GM23338 (cell line): ENCODE measurements at regions not wholly inside any gene's neighbourhood (a gene's known extent, or its start where the extent isn't known, plus 50 kb on each side); places are given as distances from the start of the nearest gene placed in this dataset.

Source experiments
- ATAC-seq: fragments of 200-7000 bp; cut with Tn5 transposase; 3 replicates; pipeline ENCODE4 v1.9.1; 2020
- DNase-seq: peaks from one replicate; pipeline ENCODE4 v3.0.0-alpha.2; 2015; ENCODE audit warnings: low spot score
- H2AFZ ChIP-seq: fragments of 200-600 bp; sonication (generic); 2 replicates; pipeline ENCODE4 v1.8.0; 2016; ENCODE audit warnings: antibody characterized with exemption, mild to moderate bottlenecking, moderate library complexity
- H3F3A ChIP-seq: fragments of 200-600 bp; sonication (generic); replicated peaks from 2 replicates; pipeline ENCODE4 v1.8.0; 2017; ENCODE audit warnings: antibody characterized with exemption, mixed run types, low read depth
- H3K27ac ChIP-seq: fragments of 200-600 bp; sonication (generic); 2 replicates; pipeline ENCODE4 v1.6.1; 2016; ENCODE audit warnings: low read depth
- H3K27me3 ChIP-seq: fragments of 200-600 bp; sonication (generic); 2 replicates; pipeline ENCODE4 v1.8.0; 2016; ENCODE audit warnings: mild to moderate bottlenecking, mixed run types, moderate library complexity; ENCODE audit not compliant: insufficient read depth
- H3K36me3 ChIP-seq: fragments of 200-600 bp; sonication (generic); 2 replicates; pipeline ENCODE4 v1.8.0; 2016; ENCODE audit warnings: mild to moderate bottlenecking; ENCODE audit not compliant: insufficient read depth
- H3K4me1 ChIP-seq: fragments of 200-600 bp; sonication (generic); 2 replicates; pipeline ENCODE4 v1.8.0; 2016; ENCODE audit warnings: mild to moderate bottlenecking, moderate library complexity; ENCODE audit not compliant: insufficient read depth
- H3K4me2 ChIP-seq: fragments of 200-600 bp; sonication (generic); 2 replicates; pipeline ENCODE4 v1.7.1; 2017; ENCODE audit warnings: mixed run types
- H3K4me3 ChIP-seq: fragments of 200-600 bp; sonication (generic); 2 replicates; pipeline ENCODE4 v1.6.1; 2016; ENCODE audit warnings: mixed run types
- H3K79me2 ChIP-seq: fragments of 200-600 bp; sonication (generic); replicated peaks from 2 replicates; pipeline ENCODE4 v1.8.0; 2017; ENCODE audit warnings: mild to moderate bottlenecking; ENCODE audit not compliant: insufficient read depth
- H3K9me2 ChIP-seq: fragments of 200-600 bp; sonication (generic); 2 replicates; pipeline ENCODE4 v1.8.0; 2017; ENCODE audit not compliant: insufficient read depth
- H4K20me1 ChIP-seq: fragments of 200-600 bp; sonication (generic); replicated peaks from 2 replicates; pipeline ENCODE4 v1.8.0; 2017; ENCODE audit warnings: mild to moderate bottlenecking; ENCODE audit not compliant: insufficient read depth
- H3K27ac Mint-ChIP-seq: 2 replicates; pipeline ENCODE4 v1.8.0; 2020; ENCODE audit warnings: inconsistent platforms, mild to moderate bottlenecking, moderate library complexity, mixed read lengths
- H3K27me3 Mint-ChIP-seq: 3 replicates; pipeline ENCODE4 v1.8.0; 2022; ENCODE audit warnings: low read depth, mild to moderate bottlenecking, moderate library complexity, mixed read lengths, inconsistent platforms; ENCODE audit not compliant: insufficient read depth, poor library complexity
- H3K36me3 Mint-ChIP-seq: 3 replicates; pipeline ENCODE4 v1.8.0; 2021; ENCODE audit warnings: low read depth, mild to moderate bottlenecking, inconsistent platforms, moderate library complexity, mixed read lengths
- H3K4me1 Mint-ChIP-seq: 3 replicates; pipeline ENCODE4 v1.8.0; 2020; ENCODE audit warnings: mild to moderate bottlenecking, inconsistent platforms, mixed read lengths
- H3K4me3 Mint-ChIP-seq: 3 replicates; pipeline ENCODE4 v1.8.0; 2021; ENCODE audit warnings: moderate library complexity, mild to moderate bottlenecking, inconsistent platforms, mixed read lengths
- H3K9me3 Mint-ChIP-seq: 3 replicates; pipeline ENCODE4 v1.8.0; 2020; ENCODE audit warnings: moderate library complexity, mild to moderate bottlenecking, inconsistent platforms, mixed read lengths
- CREB1 ChIP-seq: fragments of 250-450 bp; sonication (Bioruptor Pico); IDR thresholded peaks from 2 replicates; pipeline ENCODE4 v1.5.0; 2020; ENCODE audit warnings: low read depth, mild to moderate bottlenecking, moderate library complexity
- CTCF ChIP-seq, 2 experiments: fragments of 200-600 bp in 1 of 2; sonication (generic) in 1 of 2; conservative IDR thresholded peaks; 2 replicates each; pipeline versions ENCODE4 v1.5.1 to v1.6.1; 2016 to 2017; ENCODE audit warnings: antibody characterized with exemption in 2 of 2, low read depth in 2 of 2, mild to moderate bottlenecking in 2 of 2, moderate library complexity in 1 of 2
- ETS1 ChIP-seq: IDR thresholded peaks from 2 replicates; pipeline ENCODE4 v1.6.1; 2016; ENCODE audit warnings: antibody characterized with exemption
- EZH2 ChIP-seq: fragments of 200-600 bp; sonication (generic); IDR thresholded peaks from one replicate; pipeline ENCODE4 v1.8.0; 2017; ENCODE audit warnings: antibody characterized with exemption, mild to moderate bottlenecking, low read depth; ENCODE audit not compliant: unreplicated experiment
- EZH2phosphoT487 ChIP-seq: fragments of 200-600 bp; sonication (generic); IDR thresholded peaks from one replicate; pipeline ENCODE4 v1.8.1; 2018; ENCODE audit warnings: antibody characterized with exemption; ENCODE audit not compliant: unreplicated experiment
- JUNB ChIP-seq: IDR thresholded peaks from one replicate; pipeline ENCODE4 v1.6.1; 2016; ENCODE audit warnings: antibody characterized with exemption; ENCODE audit not compliant: unreplicated experiment
- NANOG ChIP-seq: IDR thresholded peaks from 2 replicates; pipeline ENCODE4 v1.6.1; 2016; ENCODE audit warnings: antibody characterized with exemption, borderline replicate concordance
- POLR2AphosphoS5 ChIP-seq: IDR thresholded peaks from 2 replicates; pipeline ENCODE4 v1.6.1; 2016; ENCODE audit warnings: antibody characterized with exemption, low read depth
- REST ChIP-seq: IDR thresholded peaks from one replicate; pipeline ENCODE4 v1.6.1; 2018; ENCODE audit warnings: antibody characterized with exemption; ENCODE audit not compliant: unreplicated experiment
- STAT1 ChIP-seq: IDR thresholded peaks from one replicate; pipeline ENCODE4 v1.6.1; 2016; ENCODE audit warnings: antibody characterized with exemption; ENCODE audit not compliant: unreplicated experiment
- ZNF114 ChIP-seq: fragments of 250-450 bp; sonication (Bioruptor Pico); IDR thresholded peaks from 2 replicates; pipeline ENCODE4 v1.5.0; 2020; ENCODE audit warnings: mild to moderate bottlenecking, moderate library complexity
- ZNF331 ChIP-seq: fragments of 250-450 bp; sonication (Bioruptor Pico); IDR thresholded peaks from 2 replicates; pipeline ENCODE4 v1.5.0; 2020; ENCODE audit warnings: low read depth, mild to moderate bottlenecking, moderate library complexity
- ZNF462 ChIP-seq: fragments of 250-450 bp; sonication (Bioruptor Pico); IDR thresholded peaks from 2 replicates; pipeline ENCODE4 v1.5.0; 2020; ENCODE audit warnings: mild to moderate bottlenecking, moderate library complexity

- H3K79me2 ChIP-seq, result no peaks in the 10 kb centered on the region
- no peaks in the 10 kb centered on the region for H3K4me1 ChIP-seq
- H3K4me3 Mint-ChIP-seq, result no peak overlapping the region
- no peaks in the 10 kb centered on the region for H3K36me3 ChIP-seq
- TF ChIP-seq JUNB (no peak), NANOG (no peak), CREB1 (no peak), ZNF462 (CRISPR knock-in tag) (no peak), STAT1 (no peak), REST (no peak), ETS1 (no peak), ZNF331 (CRISPR knock-in tag) (no peak), ZNF114 (CRISPR knock-in tag) (no peak), POLR2AphosphoS5 (no peak), CTCF (conservative IDR thresholded peaks at IDR 0.05; ENCODE audit: low read depth in 2 of 2) (no peak), EZH2 (no peak), EZH2phosphoT487 (no peak)
- H3K27ac ChIP-seq, result no peak overlapping the region
- peaks cover 6% of the 10 kb centered on the region; the same call in 2 of the 3 replicates for H3K4me1 Mint-ChIP-seq
- H3K27me3 ChIP-seq, result no peaks in the 10 kb centered on the region
- peak overlapping the region; percentile 72 for H2AFZ ChIP-seq
- no peaks in the 10 kb centered on the region for H3F3A ChIP-seq
- H3K9me2 ChIP-seq, result no peaks in the 10 kb centered on the region
- H3K4me2 ChIP-seq, result no peak overlapping the region
- no peaks in the 10 kb centered on the region for H4K20me1 ChIP-seq
- DNase-seq (no peak), ATAC-seq (no peak)
- H3K4me3 ChIP-seq, result no peak overlapping the region
- H3K9me3 Mint-ChIP-seq, result no peaks in the 10 kb centered on the region; the same call in 2 of the 3 replicates
- no peaks in the 10 kb centered on the region for H3K27me3 Mint-ChIP-seq
- no peak overlapping the region for H3K27ac Mint-ChIP-seq
- no peaks in the 10 kb centered on the region for H3K36me3 Mint-ChIP-seq
These were observed 428.3 kb upstream of the NPVF start for GRCh38 chr7:25656581-25657026.
